GM19372 (cell line): ENCODE measurements at regions not wholly inside any gene's neighbourhood (a gene's known extent, or its start where the extent isn't known, plus 50 kb on each side); places are given as distances from the start of the nearest gene placed in this dataset.

Experiments used
- ATAC-seq: cut with Tn5 transposase; IDR thresholded peaks from one replicate; pipeline ENCODE4 v1.9.1; 2021; ENCODE audit warnings: mild to moderate bottlenecking, low read depth, moderate library complexity; ENCODE audit not compliant: unreplicated experiment

DNA sequence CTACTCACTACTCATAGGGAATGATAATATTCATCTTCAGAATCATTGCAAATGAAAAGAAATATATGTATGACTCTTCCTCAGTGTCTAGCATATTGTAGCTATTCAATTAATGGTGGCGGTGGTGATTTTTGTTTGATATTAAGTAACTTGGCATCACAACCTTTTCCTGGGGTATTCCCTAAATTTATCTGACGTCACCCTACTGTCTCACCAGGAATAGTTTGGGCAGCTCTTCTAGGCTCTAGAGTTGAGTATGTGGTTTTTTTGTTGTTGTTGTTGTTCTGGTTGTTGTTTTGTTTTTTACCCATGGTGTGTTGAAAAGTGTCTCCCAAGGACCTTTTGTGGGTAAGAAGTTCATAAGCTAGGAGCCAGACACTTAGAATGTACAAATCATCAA lies 1320.3 kb upstream of the LRRTM1 start:
- no peak for ATAC-seq

DNA sequence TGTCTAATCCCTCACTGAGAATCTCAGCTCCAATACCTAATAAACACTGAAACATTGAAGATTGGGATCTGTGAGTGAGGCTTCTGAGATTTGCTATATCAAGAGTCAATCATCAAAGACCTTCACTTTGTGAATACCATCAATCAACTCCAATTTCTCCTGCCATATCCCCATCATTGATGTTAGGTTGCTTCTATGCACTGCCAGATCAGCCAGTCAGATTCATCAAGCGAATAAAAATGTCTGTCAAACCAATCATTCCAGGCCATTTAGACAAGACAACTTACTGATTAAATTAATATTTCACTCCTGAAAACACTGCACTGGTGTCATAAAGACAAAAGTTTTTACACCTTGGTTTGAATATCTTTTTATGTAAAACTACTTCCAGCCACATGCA lies 1295.5 kb upstream of the LRRTM1 start:
- ATAC-seq = no peak

DNA sequence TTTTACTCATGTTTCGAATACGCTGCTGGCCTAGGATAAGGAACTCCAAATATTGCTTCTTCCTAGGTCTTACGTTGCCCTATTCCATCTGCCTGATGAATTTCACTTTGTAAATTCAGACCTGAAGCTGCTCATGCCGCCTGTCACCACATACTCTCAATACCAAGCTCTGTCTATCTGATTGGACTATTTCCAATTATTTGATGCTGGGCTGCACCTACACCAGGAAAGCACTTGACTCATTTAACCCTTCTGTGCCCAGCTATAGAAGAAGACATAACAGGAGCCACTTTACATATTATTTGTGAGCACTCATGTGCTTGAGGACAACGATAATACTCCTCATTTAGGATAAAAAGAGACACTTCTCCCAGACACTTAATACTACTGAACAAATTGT lies 1293.9 kb upstream of the LRRTM1 start:
- no peak for ATAC-seq

DNA sequence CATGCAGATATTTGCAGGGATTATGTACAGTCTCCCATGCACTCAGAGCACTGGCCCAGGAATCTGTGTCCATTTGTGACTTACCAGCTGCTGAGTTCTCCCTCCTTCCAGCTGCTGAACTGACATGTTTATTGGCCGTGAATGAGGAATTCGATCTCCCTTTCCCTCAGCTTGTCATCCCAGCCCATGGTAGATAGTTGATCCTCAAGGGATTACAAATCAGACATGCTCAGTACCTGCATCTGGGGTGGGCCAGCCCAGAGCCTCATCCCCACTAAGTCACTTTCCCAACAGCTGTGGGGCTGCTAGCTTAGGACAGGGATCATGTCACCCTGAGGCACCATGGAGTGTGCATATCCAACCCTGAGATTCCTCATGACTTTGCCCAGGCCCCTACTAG lies 1284.9 kb upstream of the LRRTM1 start:
- no peak for ATAC-seq

DNA sequence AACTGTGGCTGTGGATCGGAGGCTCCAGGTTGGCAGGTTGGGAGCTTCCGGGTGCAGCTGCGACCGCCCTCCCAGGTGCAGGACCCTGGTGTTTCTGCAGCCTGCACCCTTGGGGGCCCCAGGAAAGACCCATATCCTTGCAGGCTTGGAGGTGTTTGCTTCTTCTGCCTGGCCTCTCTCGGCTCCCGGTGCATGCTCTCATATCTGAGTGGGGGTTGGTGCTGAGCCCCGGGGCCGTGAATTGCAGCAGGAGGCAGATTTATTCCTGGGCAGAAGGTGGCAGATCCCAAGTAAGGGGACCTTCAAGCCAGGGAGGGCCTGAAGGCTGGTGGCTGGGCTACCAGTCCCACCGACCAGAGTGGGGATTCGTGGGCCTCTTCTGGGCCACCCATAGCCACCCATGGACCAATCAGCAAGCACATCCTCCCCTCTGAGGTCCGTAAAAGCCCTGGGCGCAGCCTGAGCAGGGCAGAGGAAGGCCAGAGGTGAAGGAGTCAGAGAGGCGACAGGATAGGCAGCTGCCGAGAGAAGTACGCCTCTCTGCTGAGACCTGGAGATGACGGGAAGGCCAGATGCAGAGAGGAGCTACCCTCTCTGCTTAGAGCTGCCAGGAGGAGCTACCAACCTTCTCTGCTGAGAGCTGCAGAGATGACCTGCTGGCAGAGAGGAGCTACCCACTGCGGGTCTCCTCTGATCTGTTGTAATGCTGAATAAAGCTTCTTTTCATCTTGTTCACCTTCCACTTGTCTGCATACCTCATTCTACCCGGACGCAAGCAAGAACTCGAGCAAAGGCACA lies 1279.0 kb upstream of the LRRTM1 start:
- no peak for ATAC-seq

DNA sequence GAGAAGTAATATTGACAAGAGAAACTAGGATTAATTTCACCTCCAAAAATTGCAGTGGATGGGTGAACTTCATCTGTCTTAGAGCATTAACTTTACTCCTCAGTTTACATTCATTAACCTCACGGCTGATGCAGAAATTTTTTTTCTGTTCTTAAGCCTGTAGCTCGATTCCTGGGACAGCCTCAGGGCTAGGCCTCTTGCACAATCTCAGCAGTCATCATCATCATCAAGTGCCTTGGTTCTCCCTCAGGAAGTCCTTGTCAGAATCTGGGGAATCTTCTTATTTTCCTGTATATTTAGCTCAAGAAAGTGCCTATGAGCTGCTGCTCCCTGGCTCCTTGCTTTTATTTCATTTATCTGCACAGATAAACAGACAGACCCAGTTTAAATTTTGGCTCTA lies 1272.2 kb upstream of the LRRTM1 start:
- no peak for ATAC-seq

DNA sequence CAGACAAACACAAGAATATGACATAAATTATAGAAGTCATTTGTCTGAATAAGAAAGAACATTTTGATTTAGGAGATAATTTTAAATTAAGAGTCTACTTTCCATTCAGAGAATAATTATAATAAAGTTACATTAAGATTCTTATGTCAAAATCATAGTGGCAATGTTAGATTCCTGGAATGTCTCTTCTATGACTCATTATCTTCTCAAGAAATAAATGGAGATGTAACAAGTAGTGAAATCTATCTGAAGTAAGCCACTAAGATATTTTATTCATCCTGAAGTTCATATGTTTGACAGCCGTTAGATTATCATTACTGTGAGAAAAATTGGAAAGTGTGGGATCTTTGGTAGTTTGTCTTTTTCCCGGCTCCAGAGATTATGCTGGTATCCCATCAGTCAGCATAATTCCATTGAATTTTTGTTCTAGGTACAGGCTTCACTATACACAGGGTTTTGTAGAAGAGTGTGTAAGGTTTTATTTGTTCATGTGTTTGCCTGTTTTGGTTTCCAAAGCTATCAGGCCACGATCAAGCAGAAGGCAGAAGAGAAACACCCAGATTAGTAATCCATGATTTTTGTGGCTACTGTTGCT lies 1246.6 kb upstream of the LRRTM1 start:
- no peak for ATAC-seq

DNA sequence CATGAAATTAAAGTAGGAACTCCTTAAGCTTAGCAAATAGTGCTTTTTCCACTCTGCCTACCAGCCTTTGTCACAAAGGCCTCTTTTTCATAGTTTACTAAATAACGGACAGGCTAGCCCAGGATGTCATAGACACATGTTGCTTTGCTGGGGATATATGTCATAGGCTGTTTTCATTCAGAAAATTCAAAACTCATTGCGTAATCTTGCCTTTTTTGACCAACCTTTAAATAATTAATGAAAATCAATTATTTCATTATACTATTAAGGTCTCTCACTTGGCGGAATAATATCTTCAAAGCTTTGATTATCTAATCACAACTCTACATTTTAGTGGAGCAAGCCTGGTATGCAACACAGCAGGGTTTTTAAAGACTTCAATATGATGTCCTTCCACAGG lies 1245.7 kb upstream of the LRRTM1 start:
- no peak for ATAC-seq

DNA sequence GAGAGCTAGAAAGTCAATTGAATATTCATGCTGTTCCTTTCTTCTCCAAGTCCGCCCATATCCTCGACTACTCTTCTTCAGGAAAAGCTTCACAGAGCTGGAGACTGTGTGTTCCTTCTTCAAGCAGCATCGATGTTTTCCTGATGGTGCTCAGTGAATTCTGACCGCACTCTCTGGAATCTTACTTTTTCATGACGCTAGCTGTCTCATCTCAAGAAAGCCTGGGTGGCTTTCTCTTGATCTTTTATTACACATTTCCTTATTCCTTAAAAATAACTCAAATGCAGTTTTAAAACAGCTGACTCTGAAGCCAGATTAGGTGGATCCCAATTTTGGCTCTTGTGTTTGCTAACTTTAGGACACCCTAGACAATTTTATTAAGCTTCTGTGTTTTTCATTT lies 1245.1 kb upstream of the LRRTM1 start:
- ATAC-seq = no peak

DNA sequence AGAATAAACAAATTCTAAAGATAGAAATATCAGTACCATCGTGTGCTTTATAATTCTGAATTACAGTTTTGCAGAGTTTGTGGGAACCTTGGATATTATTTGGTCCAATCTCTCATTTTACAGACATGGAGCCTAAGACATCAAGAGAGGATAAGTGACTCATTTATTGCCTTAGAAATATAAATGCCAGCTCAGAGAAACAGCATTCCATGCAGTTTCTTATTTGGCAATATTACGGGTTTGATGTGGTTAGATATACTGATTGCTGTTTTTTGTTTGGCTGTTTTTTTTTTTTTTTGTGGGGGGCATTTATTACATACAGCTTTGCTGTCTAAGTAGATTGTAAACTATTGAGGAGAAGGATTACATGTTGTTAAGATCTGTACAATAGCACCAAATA lies 1241.1 kb upstream of the LRRTM1 start:
- ATAC-seq = no peak

DNA sequence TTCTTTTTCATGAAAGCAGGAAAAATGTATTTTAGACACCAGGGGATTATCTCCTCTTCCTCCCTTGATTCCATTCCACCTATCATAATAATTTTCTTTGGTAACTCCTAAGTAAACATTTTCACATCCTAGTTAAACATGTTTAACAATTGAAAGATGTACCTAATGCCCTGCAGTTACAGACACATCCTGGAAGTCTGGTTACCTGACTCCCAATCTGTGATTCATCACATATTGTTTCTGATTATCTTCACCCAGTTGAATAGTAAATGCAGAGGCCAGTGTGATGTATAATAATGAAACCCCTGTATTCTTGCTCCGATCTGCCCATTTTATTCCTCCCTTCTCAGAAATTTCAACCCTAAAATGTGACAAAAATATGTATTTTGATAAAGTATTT lies 1237.6 kb upstream of the LRRTM1 start:
- no peak for ATAC-seq

DNA sequence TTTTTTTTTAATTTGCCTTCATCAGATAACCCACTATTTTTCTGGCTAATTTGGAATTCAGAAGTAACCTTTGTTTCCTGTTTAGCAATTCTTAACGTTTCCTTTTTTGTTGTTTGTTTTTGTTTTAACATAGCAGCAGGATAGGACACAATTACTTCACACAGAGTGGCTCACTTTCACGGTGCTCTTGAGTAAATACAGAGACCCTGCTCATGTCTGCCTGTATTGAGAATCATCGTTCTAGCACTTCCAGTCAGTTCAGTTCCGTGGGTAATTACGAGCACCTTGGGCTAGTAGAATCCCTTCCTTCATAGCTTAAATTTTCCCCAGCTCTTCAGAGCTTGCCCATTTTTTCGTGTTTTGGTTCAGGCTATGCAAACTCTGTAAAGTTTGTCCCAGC lies 1225.4 kb upstream of the LRRTM1 start:
- ATAC-seq = no peak

DNA sequence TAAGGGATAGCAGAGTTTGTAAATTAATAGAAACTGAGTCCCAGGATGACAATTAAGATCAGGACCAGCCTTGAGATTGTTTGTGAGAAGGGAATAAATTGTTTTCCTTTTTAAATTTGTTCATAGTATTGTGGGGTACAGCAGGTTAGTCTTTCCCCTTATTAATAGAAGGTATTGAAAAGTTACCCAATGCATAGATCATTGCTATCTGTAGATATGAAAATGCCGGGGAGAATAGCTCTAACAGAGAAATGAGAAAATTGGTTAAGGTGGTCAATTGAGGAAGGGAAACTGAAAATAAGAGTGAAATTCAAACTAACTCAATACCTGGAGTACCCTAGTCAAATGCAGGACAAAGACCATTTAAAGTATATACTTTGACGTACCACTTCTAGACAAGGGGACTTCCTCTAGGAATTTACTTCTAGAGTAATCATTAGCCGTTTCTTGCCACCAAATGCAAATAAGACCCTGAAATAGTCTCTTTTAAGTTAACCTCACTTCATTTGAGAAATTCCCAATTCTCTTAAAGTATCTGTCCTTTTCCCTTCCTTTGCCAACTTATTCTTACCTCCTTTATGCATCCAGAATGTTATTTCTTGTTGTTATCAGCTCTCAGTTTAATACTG lies 1224.4 kb upstream of the LRRTM1 start:
- ATAC-seq = peak; percentile 56

DNA sequence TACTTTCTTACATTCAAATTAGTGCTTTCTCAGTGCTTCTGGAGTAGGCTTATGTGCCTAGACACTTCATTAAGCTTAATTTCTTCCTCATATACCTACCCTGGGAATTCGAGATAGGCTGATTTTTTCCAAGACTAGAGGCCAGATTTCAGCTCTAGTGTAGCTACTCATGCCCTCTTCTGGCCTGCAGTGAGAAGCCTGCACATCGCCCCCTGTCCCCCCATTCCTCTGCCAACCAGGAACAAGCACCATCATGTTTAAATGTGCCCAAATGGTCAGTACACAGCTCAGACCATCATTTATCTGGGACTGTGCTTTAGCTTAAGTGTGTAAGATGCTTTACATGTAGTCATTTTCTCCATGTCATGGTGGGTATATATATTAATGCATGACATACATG lies 1218.8 kb upstream of the LRRTM1 start:
- no peak for ATAC-seq

DNA sequence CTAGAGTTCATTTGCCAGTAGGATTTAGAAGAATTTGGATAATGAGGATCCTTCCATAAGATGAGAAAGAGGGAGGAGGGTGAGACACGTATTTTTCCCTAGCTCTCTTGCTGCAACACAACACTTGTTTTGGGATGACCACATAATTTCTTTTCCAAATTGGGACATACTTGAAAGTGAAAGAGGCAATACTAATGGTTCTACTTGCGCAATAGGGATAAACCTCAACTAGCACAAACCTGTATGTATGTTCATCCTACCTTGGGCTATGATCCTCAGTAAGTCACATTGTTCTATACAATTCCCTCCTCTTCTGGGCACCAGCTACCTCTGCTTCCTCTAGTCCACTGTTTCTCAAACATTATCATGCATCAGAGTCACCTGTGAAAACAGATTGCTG lies 1208.8 kb upstream of the LRRTM1 start:
- no peak for ATAC-seq

DNA sequence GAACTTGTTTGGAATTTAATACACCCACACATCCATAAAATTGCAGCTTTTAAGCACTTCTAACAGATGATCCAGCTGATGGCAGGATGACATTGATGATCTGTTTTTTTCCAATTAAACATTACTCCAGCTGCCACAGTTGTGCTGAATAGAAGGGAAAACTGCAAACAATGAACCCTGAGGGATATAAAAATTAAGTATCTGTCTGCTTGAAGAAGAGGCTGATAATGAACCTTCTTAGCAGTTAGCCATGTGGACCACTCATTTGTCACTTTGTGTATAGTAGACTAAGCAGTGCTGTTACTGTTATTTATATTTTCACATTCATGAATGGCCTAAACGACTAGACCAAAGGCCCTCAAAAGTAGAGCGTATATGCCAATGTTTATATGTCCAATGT lies 1201.0 kb upstream of the LRRTM1 start:
- ATAC-seq = no peak

DNA sequence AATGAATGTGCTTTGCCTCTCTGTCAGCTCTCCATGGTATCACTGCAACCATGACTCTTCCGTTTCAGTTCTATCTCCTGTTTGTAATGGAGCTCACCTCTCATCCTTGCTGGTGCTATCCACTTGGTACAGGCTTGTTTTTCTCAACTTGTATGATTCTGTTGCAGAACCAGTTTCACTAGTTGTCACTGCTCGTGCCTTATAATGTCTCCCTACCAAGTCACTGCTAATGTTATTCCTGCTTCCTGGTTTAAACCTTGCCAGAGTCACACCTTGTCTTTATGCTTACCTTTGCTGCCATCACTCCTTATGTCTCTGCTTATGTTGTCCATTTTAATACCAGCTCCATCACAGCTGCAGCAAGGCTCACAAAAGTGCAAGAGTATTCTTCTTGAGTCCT lies 1191.0 kb upstream of the LRRTM1 start:
- no peak for ATAC-seq

DNA sequence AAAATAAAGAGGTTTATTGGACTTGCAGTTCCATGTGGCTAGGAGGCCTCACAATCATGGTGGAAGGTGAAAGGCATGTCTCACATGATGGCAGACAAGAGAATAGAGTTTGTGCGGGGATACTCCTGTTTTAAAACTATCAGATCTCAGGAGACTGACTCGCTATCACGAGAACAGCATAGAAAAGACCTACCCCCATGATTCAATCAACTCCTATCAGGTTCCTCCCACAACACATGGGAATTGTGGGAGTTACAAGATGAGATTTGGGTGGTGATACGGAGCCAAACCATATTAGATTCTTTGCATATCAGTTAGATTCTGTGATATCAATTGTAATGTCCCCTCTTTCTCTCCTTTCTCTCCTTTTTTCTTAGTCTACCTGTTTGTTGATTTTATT lies 1178.7 kb upstream of the LRRTM1 start:
- no peak for ATAC-seq

DNA sequence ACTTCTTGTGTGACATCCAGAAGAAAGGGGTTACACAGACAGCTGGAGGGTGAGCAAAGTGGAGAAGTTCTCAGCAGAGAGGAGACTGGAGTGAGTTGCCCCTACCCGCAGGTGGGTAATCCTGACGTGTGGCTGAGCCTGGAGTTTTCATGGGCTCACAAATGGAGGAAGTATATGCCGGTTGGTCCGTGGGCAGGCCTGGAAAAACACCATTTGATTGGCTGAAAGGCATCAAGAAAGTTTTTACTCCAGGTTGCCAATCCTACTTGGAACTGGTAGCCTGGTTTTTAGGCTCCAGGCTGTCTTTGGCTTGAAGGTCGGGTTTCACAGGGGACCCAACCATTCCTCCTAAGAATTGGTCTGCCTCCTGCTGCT lies 1177.4 kb upstream of the LRRTM1 start:
- ATAC-seq = no peak

DNA sequence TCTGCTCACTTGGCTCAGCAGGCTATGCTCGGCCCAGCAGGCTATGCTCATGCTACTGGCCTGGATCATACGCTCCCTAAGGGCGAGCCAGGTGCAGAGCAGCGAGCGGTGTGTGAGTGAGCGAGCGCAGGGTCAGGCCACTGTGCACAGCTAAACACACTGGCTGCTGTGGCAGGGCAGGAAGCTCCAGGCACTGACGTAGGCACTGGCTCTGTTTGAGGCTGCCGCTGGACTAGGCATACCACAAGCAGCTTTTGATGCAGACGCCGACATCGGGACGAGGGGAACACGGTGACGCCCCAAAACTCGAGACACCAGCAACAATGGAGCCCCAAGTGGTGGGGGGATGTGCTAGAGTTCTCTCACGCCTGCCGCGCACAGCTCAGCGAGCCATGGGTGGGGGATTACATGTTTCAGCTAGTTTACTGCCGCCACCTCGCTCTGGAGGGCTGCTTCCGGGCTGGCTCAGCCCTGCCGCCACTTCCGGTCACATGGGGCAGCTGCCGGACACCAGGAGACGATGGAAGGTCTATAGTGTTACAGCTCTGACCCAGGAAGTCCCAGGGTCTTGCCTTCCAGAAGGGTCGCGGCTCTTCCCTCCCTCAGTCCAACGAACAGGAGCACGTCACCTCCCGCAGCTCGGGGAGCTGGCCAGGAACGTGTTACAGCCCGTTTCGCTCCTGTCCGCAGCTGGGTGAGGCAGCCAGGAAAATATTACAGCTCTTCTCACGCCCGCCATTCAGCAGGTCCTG lies 1176.9 kb upstream of the LRRTM1 start:
- no peak for ATAC-seq

DNA sequence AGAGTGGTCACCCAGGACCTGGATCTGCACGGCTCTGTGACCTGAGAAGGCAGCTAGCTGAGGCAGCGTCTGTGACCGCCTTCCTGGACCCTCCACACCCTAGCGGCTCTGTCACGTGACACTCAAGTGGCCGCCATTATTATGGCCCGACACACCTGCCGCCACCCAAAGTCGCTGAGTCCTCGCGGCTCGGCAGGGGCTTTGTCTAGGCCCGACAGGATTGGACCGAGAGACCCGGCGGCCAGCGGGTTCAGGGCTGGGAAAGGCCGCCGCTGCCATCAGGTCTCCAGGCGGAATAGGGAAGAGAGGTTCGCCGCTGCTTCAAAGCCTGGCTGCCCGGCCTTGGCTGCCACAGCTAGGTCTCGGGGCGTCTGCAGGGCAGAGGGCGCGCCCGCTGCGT lies 1162.5 kb upstream of the LRRTM1 start:
- no peak for ATAC-seq
